Endothelial cell of umbilical vein (primary cell): ENCODE measurements at regions not wholly inside any gene's neighbourhood (a gene's known extent, or its start where the extent isn't known, plus 50 kb on each side); places are given as distances from the start of the nearest gene placed in this dataset.

ENCODE experiments used
- BruUV-seq: library from RNA; stranded (reverse); fragments of 400-500 nt; replicated peaks from 2 replicates; lab custom pipeline; 2021; lab: Mats Ljungman, UMichigan
- CTCF ChIA-PET: fragments of 300-600, 350-600 bp; sonication (Branson Sonifier 250); formaldehyde crosslinking; loops from one replicate; lab custom pipeline; 2021; ENCODE audit warnings: antibody characterized with exemption, inconsistent platforms; lab: Charles Lee
- POLR2A ChIA-PET: fragments of 300-600, 350-600 bp; sonication (Branson Sonifier 250); formaldehyde crosslinking; loops from one replicate; lab custom pipeline; 2021; ENCODE audit warnings: antibody characterized with exemption, inconsistent platforms; lab: Charles Lee
- DNase-seq: peaks from one replicate; pipeline ENCODE4 v3.0.0-alpha.2; 2011; ENCODE audit warnings: low read depth, low spot score
- FAIRE-seq: peaks from 2 replicates; lab custom pipeline; 2011; peaks lifted over from hg19 to GRCh38; lab: Jason Lieb, UNC
- H2AFZ ChIP-seq: 2 replicates; pipeline ENCODE4 v1.6.0; 2012; ENCODE audit warnings: low read depth, low read length, control low read depth, inconsistent platforms
- H3K27ac ChIP-seq: 2 replicates; pipeline ENCODE4 v1.5.1; 2011; ENCODE audit warnings: low read depth, mild to moderate bottlenecking, control low read depth, low read length, moderate library complexity; ENCODE audit not compliant: insufficient read depth
- H3K27me3 ChIP-seq, 2 experiments: 2 replicates each; pipeline versions ENCODE4 v1.6.0 to v1.6.1; 2011; ENCODE audit warnings: low read length in 2 of 2, mixed read lengths in 1 of 2; ENCODE audit not compliant: control insufficient read depth in 2 of 2, insufficient read depth in 2 of 2
- H3K36me3 ChIP-seq, 2 experiments: 2 replicates in 1 of 2; 3 replicates in 1 of 2; pipeline ENCODE4 v1.5.1; 2011; ENCODE audit warnings: low read length in 2 of 2, mild to moderate bottlenecking in 1 of 2, moderate library complexity in 1 of 2; ENCODE audit not compliant: control insufficient read depth in 2 of 2, insufficient read depth in 2 of 2; ENCODE audit errors: extremely low read depth in 1 of 2
- H3K4me1 ChIP-seq: 3 replicates; pipeline ENCODE4 v1.5.1; 2011; ENCODE audit warnings: mild to moderate bottlenecking, low read length; ENCODE audit not compliant: control insufficient read depth, insufficient read depth; ENCODE audit errors: extremely low read depth
- H3K4me2 ChIP-seq: 2 replicates; pipeline ENCODE4 v1.6.1; 2011; ENCODE audit warnings: low read length, control low read depth, mixed read lengths; ENCODE audit not compliant: insufficient read depth
- H3K4me3 ChIP-seq, 3 experiments: fragments of 200-600 bp in 1 of 3; sonication (generic), shearing (Covaris generic) in 1 of 3; replicated peaks in 1 of 3; 2 replicates each; pipeline ENCODE4 v1.5.1; 2011 to 2016; ENCODE audit warnings: control low read depth in 3 of 3, low read length in 3 of 3, mild to moderate bottlenecking in 2 of 3, inconsistent platforms in 1 of 3, low read depth in 1 of 3, moderate library complexity in 1 of 3; ENCODE audit not compliant: insufficient read depth in 1 of 3
- H3K79me2 ChIP-seq: 2 replicates; pipeline ENCODE4 v1.6.0; 2012; ENCODE audit warnings: low read length, inconsistent platforms; ENCODE audit not compliant: control insufficient read depth, insufficient read depth
- H3K9ac ChIP-seq: replicated peaks from 2 replicates; pipeline ENCODE3; 2011; ENCODE audit warnings: low read length, control low read depth; ENCODE audit not compliant: insufficient read depth; ENCODE audit errors: extremely low read depth
- H3K9me1 ChIP-seq: replicated peaks from 3 replicates; pipeline ENCODE4 v1.6.0; 2011; ENCODE audit warnings: mild to moderate bottlenecking, low read length; ENCODE audit not compliant: control insufficient read depth, insufficient read depth; ENCODE audit errors: extremely low read depth
- H3K9me3 ChIP-seq: replicated peaks from 2 replicates; pipeline ENCODE4 v1.5.1; 2012; ENCODE audit warnings: low read length, inconsistent platforms; ENCODE audit not compliant: control insufficient read depth, insufficient read depth
- H4K20me1 ChIP-seq: replicated peaks from 2 replicates; pipeline ENCODE3; 2011; ENCODE audit warnings: mild to moderate bottlenecking, low read length; ENCODE audit not compliant: control insufficient read depth, insufficient read depth; ENCODE audit errors: extremely low read depth
- EZH2 ChIP-seq: IDR thresholded peaks from 2 replicates; pipeline ENCODE4 v1.6.1; 2012; ENCODE audit warnings: borderline replicate concordance, low read depth, mild to moderate bottlenecking, moderate library complexity, low read length, inconsistent platforms; ENCODE audit not compliant: severe bottlenecking
- FOS ChIP-seq: IDR thresholded peaks from 2 replicates; pipeline ENCODE4 v1.6.1; 2011; ENCODE audit warnings: mild to moderate bottlenecking, low read length, moderate library complexity, borderline replicate concordance; ENCODE audit not compliant: insufficient read depth
- GATA2 ChIP-seq: IDR thresholded peaks from 2 replicates; pipeline ENCODE4 v1.7.0; 2011; ENCODE audit warnings: low read depth, mild to moderate bottlenecking, moderate library complexity, mixed read lengths, low read length; ENCODE audit not compliant: insufficient read length, insufficient read depth
- JUN ChIP-seq: IDR thresholded peaks from 2 replicates; pipeline ENCODE4 v1.6.1; 2011; ENCODE audit warnings: borderline replicate concordance, low read depth; ENCODE audit not compliant: insufficient read length, insufficient read depth
- MYC ChIP-seq: IDR thresholded peaks from one replicate; pipeline ENCODE4 v1.6.1; 2011; ENCODE audit warnings: mild to moderate bottlenecking, low read depth, low read length
- POLR2A ChIP-seq: IDR thresholded peaks from 2 replicates; pipeline ENCODE4 v1.6.1; 2012; ENCODE audit warnings: low read depth, mild to moderate bottlenecking, control low read depth, low read length
- POLR2AphosphoS5 ChIP-seq: IDR thresholded peaks from 2 replicates; pipeline ENCODE4 v1.6.1; 2012; ENCODE audit warnings: low read depth, mild to moderate bottlenecking, control low read depth, low read length, moderate library complexity; ENCODE audit not compliant: insufficient read depth
- dilution Hi-C: fragments of 300-500 bp; cut with MboI; formaldehyde crosslinking; loops from one replicate; pipeline ENCODE4 v1.15.0; 2019; ENCODE audit warnings: low sequenced_read_pairs; ENCODE audit not compliant: extremely low pct_ligation_motif_present
- intact Hi-C: fragments of 100-400 bp; cut with micrococcal nuclease; formaldehyde crosslinking; loops from one replicate; pipeline ENCODE4 v1.10.0; 2022
- TF ChIP-seq, protein P1 (sequence below): IDR thresholded peaks from 2 replicates; pipeline ENCODE4 v1.6.1; 2011; ENCODE audit not compliant: insufficient read depth, insufficient read length
- TF ChIP-seq, protein P2 (sequence below), 2 donors: IDR thresholded peaks; 1 replicate in 1 of 2; 2 replicates in 1 of 2; pipeline ENCODE4 v1.5.1; 2011; ENCODE audit warnings: low read length in 2 of 2, mild to moderate bottlenecking in 2 of 2, moderate library complexity in 2 of 2, control low read depth in 1 of 2, inconsistent platforms in 1 of 2, low read depth in 1 of 2; ENCODE audit not compliant: insufficient read depth in 1 of 2; ENCODE audit errors: extremely low read depth in 1 of 2

DNA sequence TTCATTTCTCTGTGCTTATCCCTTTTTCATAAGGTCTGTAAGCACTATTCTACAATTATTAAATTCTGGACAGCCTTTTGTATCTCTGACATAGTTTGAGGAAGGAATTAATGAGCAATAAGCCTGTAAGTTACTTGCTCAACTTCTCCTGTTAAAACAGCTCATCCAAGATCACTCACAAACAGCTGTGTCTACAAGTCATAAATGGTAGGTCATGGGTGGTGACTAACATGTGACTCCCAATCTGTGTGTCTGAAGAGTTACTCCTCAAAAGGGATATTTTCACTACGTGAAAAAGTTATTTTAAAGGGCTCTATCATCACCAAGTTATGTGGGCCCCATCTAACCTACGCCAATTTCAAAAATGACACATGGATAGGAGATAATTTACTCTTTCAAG lies 145.2 kb upstream of the CBLB start:
- Histone ChIP-seq H4K20me1 (no peaks in the 10 kb centered on the region), H3K9me3 (no peaks in the 10 kb centered on the region), H3K4me2 (no peak overlapping the region), H3K36me3 (no peaks in the 10 kb centered on the region), H3K27me3 (no peaks in the 10 kb centered on the region), H3K4me3 (no peak overlapping the region), H3K79me2 (no peaks in the 10 kb centered on the region), H2AFZ (no peak overlapping the region), H3K27ac (no peak overlapping the region), H3K9ac (no peak overlapping the region), H3K9me1 (no peaks in the 10 kb centered on the region), H3K4me1 (no peaks in the 10 kb centered on the region)
- ChIA-PET POLR2A (no interaction called here), CTCF (interaction anchor here (1.0 kb wide), 1 partner anchor 22 kb away, joined by 3 read pairs; no protein-coding TSS in a partner anchor)
- no peak for FAIRE-seq
- no peak for DNase-seq
- dilution Hi-C loops, result no loop called here
- no TSS peak for BruUV-seq
- peak; percentile 29 for TF ChIP-seq FOS
- TF ChIP-seq, protein P1, sequence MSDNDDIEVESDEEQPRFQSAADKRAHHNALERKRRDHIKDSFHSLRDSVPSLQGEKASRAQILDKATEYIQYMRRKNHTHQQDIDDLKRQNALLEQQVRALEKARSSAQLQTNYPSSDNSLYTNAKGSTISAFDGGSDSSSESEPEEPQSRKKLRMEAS, result no peak
- intact Hi-C loops, result no loop called here

DNA sequence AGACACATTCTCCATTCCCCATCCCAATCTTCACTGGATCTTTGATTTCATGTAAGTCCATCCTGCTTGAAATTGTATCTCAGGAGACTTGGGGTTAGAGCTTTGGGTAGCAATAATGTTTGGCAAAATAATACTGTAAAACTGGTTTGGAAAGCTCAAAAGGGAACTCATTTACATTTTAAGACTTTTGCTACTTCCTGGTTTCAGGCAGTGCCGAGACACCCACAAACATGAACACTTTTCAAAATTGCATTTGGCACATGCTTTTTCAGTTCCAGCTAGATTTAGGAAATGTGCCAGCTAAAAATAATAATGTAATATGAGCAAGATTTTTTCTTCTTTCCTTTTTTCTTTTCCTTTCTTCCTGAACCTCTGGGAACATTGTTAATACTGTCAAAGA lies 145.7 kb upstream of the CBLB start:
- Histone ChIP-seq H3K36me3 (no peaks in the 10 kb centered on the region), H4K20me1 (no peaks in the 10 kb centered on the region), H3K27ac (no peak overlapping the region), H3K79me2 (no peaks in the 10 kb centered on the region), H2AFZ (no peak overlapping the region), H3K9me1 (no peaks in the 10 kb centered on the region), H3K4me1 (no peaks in the 10 kb centered on the region), H3K9ac (no peak overlapping the region), H3K27me3 (no peaks in the 10 kb centered on the region), H3K4me2 (no peak overlapping the region), H3K4me3 (no peak overlapping the region), H3K9me3 (no peaks in the 10 kb centered on the region)
- ChIA-PET POLR2A (no interaction called here), CTCF (interaction anchor here (1.0 kb wide), 1 partner anchor 23 kb away, joined by 3 read pairs; no protein-coding TSS in a partner anchor)
- DNase-seq, result no peak
- no TSS peak for BruUV-seq
- dilution Hi-C loops (no loop called here), intact Hi-C loops (no loop called here)
- FAIRE-seq, result no peak
- no peak for TF ChIP-seq FOS
- TF ChIP-seq, protein P2, sequence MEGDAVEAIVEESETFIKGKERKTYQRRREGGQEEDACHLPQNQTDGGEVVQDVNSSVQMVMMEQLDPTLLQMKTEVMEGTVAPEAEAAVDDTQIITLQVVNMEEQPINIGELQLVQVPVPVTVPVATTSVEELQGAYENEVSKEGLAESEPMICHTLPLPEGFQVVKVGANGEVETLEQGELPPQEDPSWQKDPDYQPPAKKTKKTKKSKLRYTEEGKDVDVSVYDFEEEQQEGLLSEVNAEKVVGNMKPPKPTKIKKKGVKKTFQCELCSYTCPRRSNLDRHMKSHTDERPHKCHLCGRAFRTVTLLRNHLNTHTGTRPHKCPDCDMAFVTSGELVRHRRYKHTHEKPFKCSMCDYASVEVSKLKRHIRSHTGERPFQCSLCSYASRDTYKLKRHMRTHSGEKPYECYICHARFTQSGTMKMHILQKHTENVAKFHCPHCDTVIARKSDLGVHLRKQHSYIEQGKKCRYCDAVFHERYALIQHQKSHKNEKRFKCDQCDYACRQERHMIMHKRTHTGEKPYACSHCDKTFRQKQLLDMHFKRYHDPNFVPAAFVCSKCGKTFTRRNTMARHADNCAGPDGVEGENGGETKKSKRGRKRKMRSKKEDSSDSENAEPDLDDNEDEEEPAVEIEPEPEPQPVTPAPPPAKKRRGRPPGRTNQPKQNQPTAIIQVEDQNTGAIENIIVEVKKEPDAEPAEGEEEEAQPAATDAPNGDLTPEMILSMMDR (IDR thresholded peaks at IDR 0.05; ENCODE audit: extremely low read depth in 1 of 2, insufficient read depth in 1 of 2, low read depth in 1 of 2, low read length in 2 of 2), result no peak
- no peak for TF ChIP-seq JUN
- no peak for TF ChIP-seq EZH2
- TF ChIP-seq POLR2AphosphoS5, result no peak
- no peak for TF ChIP-seq POLR2A
- no peak for TF ChIP-seq MYC
- TF ChIP-seq, protein P1, result no peak
- TF ChIP-seq GATA2, result no peak
